ENCODE measurements at regions not wholly inside any gene's neighbourhood (a gene's known extent, or its start where the extent isn't known, plus 50 kb on each side); places are given as distances from the start of the nearest gene placed in this dataset.

DNA sequence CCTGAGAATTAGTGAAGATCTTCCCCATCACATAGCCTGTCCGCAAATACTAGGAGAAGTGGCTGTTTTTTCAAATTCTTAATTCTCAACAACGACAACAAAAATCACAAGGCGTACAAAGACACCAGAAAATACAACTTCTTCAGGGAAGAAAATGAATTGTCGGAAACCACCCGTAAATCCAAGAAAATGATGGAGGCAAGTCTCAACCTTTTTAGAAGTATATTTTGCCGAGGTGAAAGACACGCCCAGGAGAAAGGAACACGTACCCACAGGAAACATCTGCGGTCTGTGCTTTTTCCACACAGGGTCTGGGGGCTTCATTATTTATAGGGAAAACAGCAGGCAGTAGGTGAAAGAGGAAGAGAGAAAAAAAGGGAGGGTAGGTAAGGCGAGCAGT is 223.9 kb upstream of the GGTLC1 start:
- no peak for TF ChIP-seq CTCF (IDR thresholded peaks at IDR 0.05; ENCODE audit: partially characterized antibody, unreplicated experiment)
- Mint-ChIP-seq H3K4me3 (ENCODE audit: unreplicated experiment) (no peak overlapping the region), H3K36me3 (ENCODE audit: unreplicated experiment) (peaks cover 10% of the 10 kb centered on the region), H3K27me3 (ENCODE audit: unreplicated experiment) (peaks cover 1% of the 10 kb centered on the region), H3K27ac (ENCODE audit: unreplicated experiment) (no peak overlapping the region), H3K9me3 (ENCODE audit: unreplicated experiment) (peaks cover 8% of the 10 kb centered on the region), H3K4me1 (ENCODE audit: low read depth, unreplicated experiment) (no peaks in the 10 kb centered on the region)
- DNase-seq, result no peak

GRCh38 chr20:24211972-24212371 is 223.4 kb upstream of the GGTLC1 start:
- Mint-ChIP-seq H3K36me3 (ENCODE audit: unreplicated experiment) (peaks cover 6% of the 10 kb centered on the region), H3K27me3 (ENCODE audit: unreplicated experiment) (peaks cover 2% of the 10 kb centered on the region), H3K27ac (ENCODE audit: unreplicated experiment) (no peak overlapping the region), H3K4me1 (ENCODE audit: low read depth, unreplicated experiment) (no peaks in the 10 kb centered on the region), H3K4me3 (ENCODE audit: unreplicated experiment) (no peak overlapping the region), H3K9me3 (ENCODE audit: unreplicated experiment) (peaks cover 8% of the 10 kb centered on the region)
- no peak for DNase-seq
- no peak for TF ChIP-seq CTCF (IDR thresholded peaks at IDR 0.05; ENCODE audit: partially characterized antibody, unreplicated experiment)

GRCh38 chr20:24210356-24210755 is 221.8 kb upstream of the GGTLC1 start:
- peaks cover 7% of the 10 kb centered on the region for H3K9me3 Mint-ChIP-seq (ENCODE audit: unreplicated experiment)
- DNase-seq, result no peak
- peaks cover 1% of the 10 kb centered on the region for H3K4me1 Mint-ChIP-seq (ENCODE audit: low read depth, unreplicated experiment)
- H3K27me3 Mint-ChIP-seq (ENCODE audit: unreplicated experiment), result peaks cover 2% of the 10 kb centered on the region
- no peak overlapping the region for H3K4me3 Mint-ChIP-seq (ENCODE audit: unreplicated experiment)
- H3K36me3 Mint-ChIP-seq (ENCODE audit: unreplicated experiment), result no peaks in the 10 kb centered on the region
- TF ChIP-seq CTCF (IDR thresholded peaks at IDR 0.05; ENCODE audit: partially characterized antibody, unreplicated experiment), result no peak
- H3K27ac Mint-ChIP-seq (ENCODE audit: unreplicated experiment), result no peak overlapping the region

GRCh38 chr20:24208652-24209051 is 220.1 kb upstream of the GGTLC1 start:
- Mint-ChIP-seq H3K27me3 (ENCODE audit: unreplicated experiment) (peaks cover 2% of the 10 kb centered on the region), H3K27ac (ENCODE audit: unreplicated experiment) (no peak overlapping the region), H3K9me3 (ENCODE audit: unreplicated experiment) (peaks cover 7% of the 10 kb centered on the region), H3K4me3 (ENCODE audit: unreplicated experiment) (no peak overlapping the region), H3K36me3 (ENCODE audit: unreplicated experiment) (no peaks in the 10 kb centered on the region), H3K4me1 (ENCODE audit: low read depth, unreplicated experiment) (peaks cover 1% of the 10 kb centered on the region)
- peak; percentile 50 for DNase-seq
- no peak for TF ChIP-seq CTCF (IDR thresholded peaks at IDR 0.05; ENCODE audit: partially characterized antibody, unreplicated experiment)

GRCh38 chr20:24207803-24208300 is 219.3 kb upstream of the GGTLC1 start:
- DNase-seq, result no peak
- peaks cover 2% of the 10 kb centered on the region for H3K27me3 Mint-ChIP-seq (ENCODE audit: unreplicated experiment)
- H3K27ac Mint-ChIP-seq (ENCODE audit: unreplicated experiment), result no peak overlapping the region
- peaks cover 7% of the 10 kb centered on the region for H3K9me3 Mint-ChIP-seq (ENCODE audit: unreplicated experiment)
- no peak for TF ChIP-seq CTCF (IDR thresholded peaks at IDR 0.05; ENCODE audit: partially characterized antibody, unreplicated experiment)
- H3K4me3 Mint-ChIP-seq (ENCODE audit: unreplicated experiment), result no peak overlapping the region
- H3K36me3 Mint-ChIP-seq (ENCODE audit: unreplicated experiment), result no peaks in the 10 kb centered on the region
- peaks cover 3% of the 10 kb centered on the region for H3K4me1 Mint-ChIP-seq (ENCODE audit: low read depth, unreplicated experiment)
